GM23338 (cell line): ENCODE measurements at regions not wholly inside any gene's neighbourhood (a gene's known extent, or its start where the extent isn't known, plus 50 kb on each side); places are given as distances from the start of the nearest gene placed in this dataset.

Experiments
- ATAC-seq: fragments of 200-7000 bp; cut with Tn5 transposase; 3 replicates; pipeline ENCODE4 v1.9.1; 2020
- DNase-seq: peaks from one replicate; pipeline ENCODE4 v3.0.0-alpha.2; 2015; ENCODE audit warnings: low spot score
- H2AFZ ChIP-seq: fragments of 200-600 bp; sonication (generic); 2 replicates; pipeline ENCODE4 v1.8.0; 2016; ENCODE audit warnings: antibody characterized with exemption, mild to moderate bottlenecking, moderate library complexity
- H3F3A ChIP-seq: fragments of 200-600 bp; sonication (generic); replicated peaks from 2 replicates; pipeline ENCODE4 v1.8.0; 2017; ENCODE audit warnings: antibody characterized with exemption, mixed run types, low read depth
- H3K27ac ChIP-seq: fragments of 200-600 bp; sonication (generic); 2 replicates; pipeline ENCODE4 v1.6.1; 2016; ENCODE audit warnings: low read depth
- H3K27me3 ChIP-seq: fragments of 200-600 bp; sonication (generic); 2 replicates; pipeline ENCODE4 v1.8.0; 2016; ENCODE audit warnings: mild to moderate bottlenecking, mixed run types, moderate library complexity; ENCODE audit not compliant: insufficient read depth
- H3K36me3 ChIP-seq: fragments of 200-600 bp; sonication (generic); 2 replicates; pipeline ENCODE4 v1.8.0; 2016; ENCODE audit warnings: mild to moderate bottlenecking; ENCODE audit not compliant: insufficient read depth
- H3K4me1 ChIP-seq: fragments of 200-600 bp; sonication (generic); 2 replicates; pipeline ENCODE4 v1.8.0; 2016; ENCODE audit warnings: mild to moderate bottlenecking, moderate library complexity; ENCODE audit not compliant: insufficient read depth
- H3K4me2 ChIP-seq: fragments of 200-600 bp; sonication (generic); 2 replicates; pipeline ENCODE4 v1.7.1; 2017; ENCODE audit warnings: mixed run types
- H3K4me3 ChIP-seq: fragments of 200-600 bp; sonication (generic); 2 replicates; pipeline ENCODE4 v1.6.1; 2016; ENCODE audit warnings: mixed run types
- H3K79me2 ChIP-seq: fragments of 200-600 bp; sonication (generic); replicated peaks from 2 replicates; pipeline ENCODE4 v1.8.0; 2017; ENCODE audit warnings: mild to moderate bottlenecking; ENCODE audit not compliant: insufficient read depth
- H3K9me2 ChIP-seq: fragments of 200-600 bp; sonication (generic); 2 replicates; pipeline ENCODE4 v1.8.0; 2017; ENCODE audit not compliant: insufficient read depth
- H4K20me1 ChIP-seq: fragments of 200-600 bp; sonication (generic); replicated peaks from 2 replicates; pipeline ENCODE4 v1.8.0; 2017; ENCODE audit warnings: mild to moderate bottlenecking; ENCODE audit not compliant: insufficient read depth
- H3K27ac Mint-ChIP-seq: 2 replicates; pipeline ENCODE4 v1.8.0; 2020; ENCODE audit warnings: inconsistent platforms, mild to moderate bottlenecking, moderate library complexity, mixed read lengths
- H3K27me3 Mint-ChIP-seq: 3 replicates; pipeline ENCODE4 v1.8.0; 2022; ENCODE audit warnings: low read depth, mild to moderate bottlenecking, moderate library complexity, mixed read lengths, inconsistent platforms; ENCODE audit not compliant: insufficient read depth, poor library complexity
- H3K36me3 Mint-ChIP-seq: 3 replicates; pipeline ENCODE4 v1.8.0; 2021; ENCODE audit warnings: low read depth, mild to moderate bottlenecking, inconsistent platforms, moderate library complexity, mixed read lengths
- H3K4me1 Mint-ChIP-seq: 3 replicates; pipeline ENCODE4 v1.8.0; 2020; ENCODE audit warnings: mild to moderate bottlenecking, inconsistent platforms, mixed read lengths
- H3K4me3 Mint-ChIP-seq: 3 replicates; pipeline ENCODE4 v1.8.0; 2021; ENCODE audit warnings: moderate library complexity, mild to moderate bottlenecking, inconsistent platforms, mixed read lengths
- H3K9me3 Mint-ChIP-seq: 3 replicates; pipeline ENCODE4 v1.8.0; 2020; ENCODE audit warnings: moderate library complexity, mild to moderate bottlenecking, inconsistent platforms, mixed read lengths
- EZH2 ChIP-seq: fragments of 200-600 bp; sonication (generic); IDR thresholded peaks from one replicate; pipeline ENCODE4 v1.8.0; 2017; ENCODE audit warnings: antibody characterized with exemption, mild to moderate bottlenecking, low read depth; ENCODE audit not compliant: unreplicated experiment
- EZH2phosphoT487 ChIP-seq: fragments of 200-600 bp; sonication (generic); IDR thresholded peaks from one replicate; pipeline ENCODE4 v1.8.1; 2018; ENCODE audit warnings: antibody characterized with exemption; ENCODE audit not compliant: unreplicated experiment
- ZNF331 ChIP-seq: fragments of 250-450 bp; sonication (Bioruptor Pico); IDR thresholded peaks from 2 replicates; pipeline ENCODE4 v1.5.0; 2020; ENCODE audit warnings: low read depth, mild to moderate bottlenecking, moderate library complexity
- TF ChIP-seq, protein P1 (sequence below): IDR thresholded peaks from one replicate; pipeline ENCODE4 v1.6.1; 2018; ENCODE audit warnings: antibody characterized with exemption; ENCODE audit not compliant: unreplicated experiment

DNA sequence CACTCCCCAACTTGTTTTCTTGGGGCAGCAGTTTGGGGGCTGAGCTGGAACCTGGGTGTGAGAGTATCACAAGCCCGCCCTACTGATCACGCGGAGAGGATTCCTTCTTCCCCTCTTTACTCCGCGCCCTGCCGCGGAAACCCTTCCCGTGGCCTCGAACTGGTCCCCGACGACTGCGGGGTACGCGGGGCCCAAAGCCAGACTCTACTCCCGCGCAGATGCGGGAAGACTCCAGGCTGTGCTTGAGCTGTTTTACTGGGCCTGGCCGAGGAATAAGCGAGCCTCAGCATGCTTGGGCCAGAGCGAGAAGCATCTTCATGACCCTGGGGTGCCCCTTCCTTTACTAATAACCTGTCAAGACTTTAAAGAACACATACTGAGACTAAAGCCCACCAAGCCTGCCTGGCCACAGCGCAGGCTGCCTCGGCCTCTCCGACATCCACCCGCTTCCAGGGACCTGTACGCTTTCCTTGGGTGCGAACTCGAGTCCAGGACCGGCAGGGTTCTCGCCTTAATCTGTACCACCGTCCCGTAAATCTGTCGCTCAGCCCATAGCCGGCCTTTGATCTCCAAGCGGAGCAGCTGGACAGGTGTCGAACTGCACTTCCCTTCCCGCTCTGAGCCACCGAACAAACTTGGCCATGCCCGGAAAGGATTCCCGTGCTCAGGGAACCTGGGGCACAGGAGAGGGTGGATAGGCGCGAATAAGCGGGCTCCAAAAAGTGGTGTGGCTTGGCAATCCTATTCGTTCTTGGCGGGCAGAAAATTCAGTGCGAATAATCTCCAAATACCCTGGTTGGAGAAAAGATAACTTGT, 55.0 kb upstream of the TMEM33 start:
- peaks cover 21% of the 10 kb centered on the region for H4K20me1 ChIP-seq
- H3K4me2 ChIP-seq, result peak overlapping the region; percentile 78
- H3K4me3 ChIP-seq, result peak overlapping the region; percentile 56
- H3K36me3 ChIP-seq, result no peaks in the 10 kb centered on the region
- Mint-ChIP-seq H3K9me3 (no peaks in the 10 kb centered on the region; the same call in 2 of the 3 replicates), H3K27ac (no peak overlapping the region), H3K36me3 (no peaks in the 10 kb centered on the region), H3K4me1 (peaks cover 42% of the 10 kb centered on the region), H3K27me3 (peaks cover 92% of the 10 kb centered on the region), H3K4me3 (peak overlapping the region; percentile 63)
- peak; percentile 97 for TF ChIP-seq EZH2
- TF ChIP-seq, protein P1, sequence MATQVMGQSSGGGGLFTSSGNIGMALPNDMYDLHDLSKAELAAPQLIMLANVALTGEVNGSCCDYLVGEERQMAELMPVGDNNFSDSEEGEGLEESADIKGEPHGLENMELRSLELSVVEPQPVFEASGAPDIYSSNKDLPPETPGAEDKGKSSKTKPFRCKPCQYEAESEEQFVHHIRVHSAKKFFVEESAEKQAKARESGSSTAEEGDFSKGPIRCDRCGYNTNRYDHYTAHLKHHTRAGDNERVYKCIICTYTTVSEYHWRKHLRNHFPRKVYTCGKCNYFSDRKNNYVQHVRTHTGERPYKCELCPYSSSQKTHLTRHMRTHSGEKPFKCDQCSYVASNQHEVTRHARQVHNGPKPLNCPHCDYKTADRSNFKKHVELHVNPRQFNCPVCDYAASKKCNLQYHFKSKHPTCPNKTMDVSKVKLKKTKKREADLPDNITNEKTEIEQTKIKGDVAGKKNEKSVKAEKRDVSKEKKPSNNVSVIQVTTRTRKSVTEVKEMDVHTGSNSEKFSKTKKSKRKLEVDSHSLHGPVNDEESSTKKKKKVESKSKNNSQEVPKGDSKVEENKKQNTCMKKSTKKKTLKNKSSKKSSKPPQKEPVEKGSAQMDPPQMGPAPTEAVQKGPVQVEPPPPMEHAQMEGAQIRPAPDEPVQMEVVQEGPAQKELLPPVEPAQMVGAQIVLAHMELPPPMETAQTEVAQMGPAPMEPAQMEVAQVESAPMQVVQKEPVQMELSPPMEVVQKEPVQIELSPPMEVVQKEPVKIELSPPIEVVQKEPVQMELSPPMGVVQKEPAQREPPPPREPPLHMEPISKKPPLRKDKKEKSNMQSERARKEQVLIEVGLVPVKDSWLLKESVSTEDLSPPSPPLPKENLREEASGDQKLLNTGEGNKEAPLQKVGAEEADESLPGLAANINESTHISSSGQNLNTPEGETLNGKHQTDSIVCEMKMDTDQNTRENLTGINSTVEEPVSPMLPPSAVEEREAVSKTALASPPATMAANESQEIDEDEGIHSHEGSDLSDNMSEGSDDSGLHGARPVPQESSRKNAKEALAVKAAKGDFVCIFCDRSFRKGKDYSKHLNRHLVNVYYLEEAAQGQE, result no peak
- TF ChIP-seq EZH2phosphoT487, result peak; percentile 93
- peaks cover 11% of the 10 kb centered on the region for H3F3A ChIP-seq
- peak; percentile 42 for DNase-seq
- peaks cover 100% of the 10 kb centered on the region for H3K27me3 ChIP-seq
- H3K79me2 ChIP-seq, result no peaks in the 10 kb centered on the region
- no peak overlapping the region for H3K27ac ChIP-seq
- no peak overlapping the region for H2AFZ ChIP-seq
- no peaks in the 10 kb centered on the region for H3K9me2 ChIP-seq
- H3K4me1 ChIP-seq, result peaks cover 50% of the 10 kb centered on the region
- peak; percentile 2; the same call in 1 of the 3 replicates for ATAC-seq

DNA sequence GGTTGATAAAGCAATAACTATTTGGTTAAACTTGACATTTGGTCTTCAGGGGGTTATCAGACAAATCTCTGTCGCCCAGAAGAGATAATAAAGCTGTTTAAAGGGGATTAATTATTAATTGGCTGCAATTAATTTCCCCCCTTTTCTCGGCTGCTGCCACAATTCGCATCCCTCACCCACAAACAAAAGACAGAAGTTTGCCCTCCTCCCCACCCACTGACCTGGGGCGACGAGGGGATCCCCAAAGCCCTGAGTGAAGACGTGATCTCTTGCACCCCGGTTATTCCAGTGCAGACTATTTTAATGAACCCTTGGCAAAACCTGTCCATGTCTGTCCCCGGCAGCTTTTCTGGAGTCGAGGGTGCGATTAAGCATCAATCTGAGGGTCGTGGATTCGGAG, 55.7 kb upstream of the TMEM33 start:
- H3F3A ChIP-seq, result peaks cover 18% of the 10 kb centered on the region
- DNase-seq (no peak), ATAC-seq (no peak)
- no peaks in the 10 kb centered on the region for H3K9me2 ChIP-seq
- no peak overlapping the region for H3K27ac ChIP-seq
- H3K36me3 ChIP-seq, result no peaks in the 10 kb centered on the region
- H3K4me3 ChIP-seq, result peak overlapping the region; percentile 51
- H4K20me1 ChIP-seq, result peaks cover 26% of the 10 kb centered on the region
- peak overlapping the region; percentile 81 for H3K4me2 ChIP-seq
- peaks cover 100% of the 10 kb centered on the region for H3K27me3 ChIP-seq
- H3K9me3 Mint-ChIP-seq, result no peaks in the 10 kb centered on the region; the same call in 2 of the 3 replicates
- H3K27me3 Mint-ChIP-seq, result peaks cover 93% of the 10 kb centered on the region
- no peaks in the 10 kb centered on the region for H3K36me3 Mint-ChIP-seq
- H2AFZ ChIP-seq, result no peak overlapping the region
- peaks cover 42% of the 10 kb centered on the region for H3K4me1 Mint-ChIP-seq
- H3K79me2 ChIP-seq, result no peaks in the 10 kb centered on the region
- H3K4me1 ChIP-seq, result peaks cover 56% of the 10 kb centered on the region
- H3K4me3 Mint-ChIP-seq, result peak overlapping the region; percentile 63; the same call in 2 of the 3 replicates
- no peak overlapping the region for H3K27ac Mint-ChIP-seq
- TF ChIP-seq EZH2 (peak; percentile 86), ZNF331 (no peak), EZH2phosphoT487 (no peak)
